Smooth muscle cell (in vitro differentiated cells): ENCODE measurements at regions not wholly inside any gene's neighbourhood (a gene's known extent, or its start where the extent isn't known, plus 50 kb on each side); places are given as distances from the start of the nearest gene placed in this dataset.

ENCODE experiments used
- DNase-seq: peaks from one replicate; lab custom pipeline; 2025; ENCODE audit not compliant: unreplicated experiment; lab: John Stamatoyannopoulos, UW
- H2AFZ ChIP-seq: fragments of 200-600 bp; sonication (generic); 2 replicates; pipeline ENCODE4 v1.6.0; 2016; ENCODE audit warnings: antibody characterized with exemption, low read depth, mild to moderate bottlenecking
- H3F3A ChIP-seq: fragments of 200-600 bp; sonication (generic); 2 replicates; pipeline ENCODE4 v1.6.0; 2017; ENCODE audit warnings: antibody characterized with exemption, low read depth
- H3K27ac ChIP-seq: fragments of 200-600 bp; sonication (generic); 2 replicates; pipeline ENCODE4 v1.5.1; 2016; ENCODE audit warnings: low read depth, mild to moderate bottlenecking
- H3K27me3 ChIP-seq: fragments of 200-600 bp; sonication (generic); 2 replicates; pipeline ENCODE4 v1.6.1; 2016; ENCODE audit warnings: low read depth, mild to moderate bottlenecking
- H3K36me3 ChIP-seq: fragments of 200-600 bp; sonication (generic); 2 replicates; pipeline ENCODE4 v1.5.1; 2016; ENCODE audit warnings: low read depth
- H3K4me1 ChIP-seq: fragments of 200-600 bp; sonication (generic); 2 replicates; pipeline ENCODE4 v1.5.1; 2016; ENCODE audit warnings: low read depth
- H3K4me2 ChIP-seq: fragments of 200-600 bp; sonication (generic); 2 replicates; pipeline ENCODE4 v1.6.0; 2016; ENCODE audit warnings: mild to moderate bottlenecking
- H3K4me3 ChIP-seq: fragments of 200-600 bp; sonication (generic); 2 replicates; pipeline ENCODE4 v1.5.1; 2016; ENCODE audit warnings: mild to moderate bottlenecking
- H3K79me2 ChIP-seq: fragments of 200-600 bp; sonication (generic); 2 replicates; pipeline ENCODE4 v1.6.0; 2016; ENCODE audit warnings: low read depth, mild to moderate bottlenecking
- H3K9ac ChIP-seq: fragments of 200-600 bp; sonication (generic); 2 replicates; pipeline ENCODE4 v1.6.0; 2016; ENCODE audit warnings: low read depth
- H3K9me3 ChIP-seq: fragments of 200-600 bp; sonication (generic); replicated peaks from 2 replicates; pipeline ENCODE4 v1.5.1; 2016; ENCODE audit warnings: low read depth
- H4K20me1 ChIP-seq: fragments of 200-600 bp; sonication (generic); 2 replicates; pipeline ENCODE4 v1.6.0; 2016; ENCODE audit warnings: low read depth
- WGBS: methylation state at CpG from one replicate; pipeline ENCODE4 v1.1.7; 2016; ENCODE audit warnings: low lambda C conversion rate; 5-methylcytosine and 5-hydroxymethylcytosine counted together
- TF ChIP-seq, protein P1 (sequence below): fragments of 200-600 bp; sonication (generic); IDR thresholded peaks from 2 replicates; pipeline ENCODE4 v1.5.1; 2017; ENCODE audit warnings: borderline replicate concordance, mild to moderate bottlenecking, antibody characterized with exemption; ENCODE audit not compliant: insufficient read depth, poor library complexity, severe bottlenecking

DNA sequence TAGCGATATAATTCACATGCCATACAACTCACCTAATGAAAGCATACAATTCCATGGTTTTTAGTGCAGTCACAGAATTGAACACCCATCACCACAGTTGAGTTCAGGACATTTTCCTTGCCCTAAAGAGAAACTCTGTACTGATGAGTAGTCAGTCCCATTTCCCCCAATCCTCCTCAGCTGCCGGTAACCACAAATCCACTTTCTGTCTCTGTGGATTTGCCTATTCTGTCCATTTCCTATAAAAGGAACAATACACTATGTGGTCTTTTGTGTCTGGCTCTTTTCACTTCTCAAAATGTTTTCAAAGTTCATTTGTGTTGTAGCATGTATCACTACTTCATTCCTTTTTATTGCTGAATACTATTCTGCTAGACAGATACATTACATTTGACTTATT is 67.9 kb upstream of the TGM3 start:
- 80% methylated on average over 2 of the region's 2 CpGs for WGBS
- H3K27me3 ChIP-seq: no peaks in the 10 kb centered on the region

DNA sequence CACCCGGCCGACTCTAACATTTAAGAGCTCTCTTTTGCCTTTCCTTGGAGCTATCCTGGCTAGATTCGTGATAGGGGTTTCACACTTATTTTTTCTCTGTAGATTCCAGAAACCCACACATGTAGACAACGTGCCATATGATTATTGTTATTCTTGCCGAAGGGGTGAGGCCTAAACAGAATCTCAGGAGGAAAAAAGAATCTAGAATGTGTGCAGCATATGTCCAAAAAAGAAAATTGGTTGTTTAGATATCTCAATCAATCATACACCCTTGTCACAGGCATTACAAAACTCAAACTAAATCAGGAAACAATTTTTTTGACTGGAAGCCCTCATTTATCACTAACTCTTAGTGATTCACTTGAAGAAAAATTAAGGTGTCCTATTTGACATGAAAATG is 66.9 kb upstream of the TGM3 start:
- no peak overlapping the region for H2AFZ ChIP-seq
- no peaks in the 10 kb centered on the region for H3K36me3 ChIP-seq
- no peak overlapping the region for H3K4me2 ChIP-seq
- no peaks in the 10 kb centered on the region for H4K20me1 ChIP-seq
- no peaks in the 10 kb centered on the region for H3K79me2 ChIP-seq
- H3K4me3 ChIP-seq: no peak overlapping the region
- H3K4me1 ChIP-seq: no peaks in the 10 kb centered on the region
- no peaks in the 10 kb centered on the region for H3F3A ChIP-seq
- 93% methylated on average over 5 of the region's 5 CpGs for WGBS
- no peak overlapping the region for H3K27ac ChIP-seq
- TF ChIP-seq, protein P1, sequence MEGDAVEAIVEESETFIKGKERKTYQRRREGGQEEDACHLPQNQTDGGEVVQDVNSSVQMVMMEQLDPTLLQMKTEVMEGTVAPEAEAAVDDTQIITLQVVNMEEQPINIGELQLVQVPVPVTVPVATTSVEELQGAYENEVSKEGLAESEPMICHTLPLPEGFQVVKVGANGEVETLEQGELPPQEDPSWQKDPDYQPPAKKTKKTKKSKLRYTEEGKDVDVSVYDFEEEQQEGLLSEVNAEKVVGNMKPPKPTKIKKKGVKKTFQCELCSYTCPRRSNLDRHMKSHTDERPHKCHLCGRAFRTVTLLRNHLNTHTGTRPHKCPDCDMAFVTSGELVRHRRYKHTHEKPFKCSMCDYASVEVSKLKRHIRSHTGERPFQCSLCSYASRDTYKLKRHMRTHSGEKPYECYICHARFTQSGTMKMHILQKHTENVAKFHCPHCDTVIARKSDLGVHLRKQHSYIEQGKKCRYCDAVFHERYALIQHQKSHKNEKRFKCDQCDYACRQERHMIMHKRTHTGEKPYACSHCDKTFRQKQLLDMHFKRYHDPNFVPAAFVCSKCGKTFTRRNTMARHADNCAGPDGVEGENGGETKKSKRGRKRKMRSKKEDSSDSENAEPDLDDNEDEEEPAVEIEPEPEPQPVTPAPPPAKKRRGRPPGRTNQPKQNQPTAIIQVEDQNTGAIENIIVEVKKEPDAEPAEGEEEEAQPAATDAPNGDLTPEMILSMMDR: no peak
- no peak overlapping the region for H3K9ac ChIP-seq
- H3K27me3 ChIP-seq: no peaks in the 10 kb centered on the region
- H3K9me3 ChIP-seq: no peaks in the 10 kb centered on the region
- no peak for DNase-seq

More for the DNA sequence above, 67.9 kb upstream of the TGM3 start:
- H3K79me2 ChIP-seq: no peaks in the 10 kb centered on the region
- H3K9me3 ChIP-seq: no peaks in the 10 kb centered on the region
- H3K4me1 ChIP-seq: no peaks in the 10 kb centered on the region
- TF ChIP-seq, protein P1: no peak
- DNase-seq: no peak
- H3K4me3 ChIP-seq: no peak overlapping the region
- H3K4me2 ChIP-seq: no peak overlapping the region
- no peak overlapping the region for H3K27ac ChIP-seq
- H2AFZ ChIP-seq: no peak overlapping the region
- no peaks in the 10 kb centered on the region for H3K36me3 ChIP-seq
- no peaks in the 10 kb centered on the region for H4K20me1 ChIP-seq
- H3K9ac ChIP-seq: no peak overlapping the region
- no peaks in the 10 kb centered on the region for H3F3A ChIP-seq

GRCh38 chr20:2230726-2231488 is 64.9 kb upstream of the TGM3 start:
- no peak overlapping the region for H3K4me3 ChIP-seq
- H4K20me1 ChIP-seq: no peaks in the 10 kb centered on the region
- no peak overlapping the region for H3K4me2 ChIP-seq
- TF ChIP-seq, protein P1: no peak
- no peaks in the 10 kb centered on the region for H3K36me3 ChIP-seq
- H3K79me2 ChIP-seq: no peaks in the 10 kb centered on the region
- H3K4me1 ChIP-seq: peaks cover 3% of the 10 kb centered on the region
- 86% methylated on average over 8 of the region's 8 CpGs for WGBS
- no peak overlapping the region for H3K27ac ChIP-seq
- H2AFZ ChIP-seq: no peak overlapping the region
- no peak overlapping the region for H3K9ac ChIP-seq
- H3K27me3 ChIP-seq: no peaks in the 10 kb centered on the region
- peaks cover 7% of the 10 kb centered on the region for H3F3A ChIP-seq
- H3K9me3 ChIP-seq: no peaks in the 10 kb centered on the region
- no peak for DNase-seq

- no peak overlapping the region for H3K4me3 ChIP-seq
- TF ChIP-seq, protein P1: no peak
These were observed 64.1 kb upstream of the TGM3 start for GRCh38 chr20:2231701-2232100.

More at GRCh38 chr20:2231701-2232100, 64.1 kb upstream of the TGM3 start:
- no peaks in the 10 kb centered on the region for H4K20me1 ChIP-seq
- no peaks in the 10 kb centered on the region for H3K79me2 ChIP-seq
- no peaks in the 10 kb centered on the region for H3K36me3 ChIP-seq
- no peak overlapping the region for H3K9ac ChIP-seq
- no peak overlapping the region for H3K27ac ChIP-seq
- no peak overlapping the region for H2AFZ ChIP-seq
- H3K9me3 ChIP-seq: no peaks in the 10 kb centered on the region
- H3K4me1 ChIP-seq: peaks cover 8% of the 10 kb centered on the region
- H3K4me2 ChIP-seq: no peak overlapping the region
- H3F3A ChIP-seq: peaks cover 11% of the 10 kb centered on the region
- no peak for DNase-seq
- H3K27me3 ChIP-seq: no peaks in the 10 kb centered on the region
- WGBS: 98% methylated on average over 7 of the region's 7 CpGs
